K562 (cell line): ENCODE measurements at regions not wholly inside any gene's neighbourhood (a gene's known extent, or its start where the extent isn't known, plus 50 kb on each side); places are given as distances from the start of the nearest gene placed in this dataset.

ENCODE experiments used
- ATAC-seq: fragments of 200-7000 bp; cut with Tn5 transposase; 3 replicates; pipeline ENCODE4 v1.9.1; 2020; ENCODE audit warnings: moderate library complexity
- BruUV-seq: library from RNA; stranded (reverse); fragments of 400-500 nt; replicated peaks from 2 replicates; lab custom pipeline; 2021; lab: Mats Ljungman, UMichigan
- CTCF ChIA-PET: fragments of 300-600 bp; formaldehyde crosslinking; extraction: SDS; loops from one replicate; lab custom pipeline; 2021; ENCODE audit warnings: low intra/inter-chr PET ratio; lab: Yijun Ruan, JAX
- POLR2A ChIA-PET: fragments of 300-600, 350-650 bp; sonication (Branson Sonifier 250); formaldehyde crosslinking; extraction: SDS; loops from one replicate; lab custom pipeline; 2021; ENCODE audit warnings: antibody characterized with exemption, inconsistent platforms; lab: Yijun Ruan, JAX
- DNase-seq, 4 experiments: peaks; one replicate each; pipeline versions ENCODE4 v3.0.0 to v3.0.0-alpha.2; 2011 to 2018; ENCODE audit warnings: low spot score in 3 of 4, mixed read lengths in 3 of 4; ENCODE audit errors: extremely low read depth in 1 of 4
- FAIRE-seq: peaks from 2 replicates; lab custom pipeline; 2011; peaks lifted over from hg19 to GRCh38; lab: Jason Lieb, UNC
- H2AFZ ChIP-seq: 2 replicates; pipeline ENCODE4 v1.6.0; 2011; ENCODE audit warnings: low read depth, low read length, control low read depth, inconsistent platforms
- H3K27ac ChIP-seq: fragments of 200-600 bp; 3 replicates; pipeline ENCODE4 v1.8.0; 2011; ENCODE audit warnings: low read depth, mild to moderate bottlenecking, control low read depth, inconsistent platforms, low read length, moderate library complexity, mixed read lengths; ENCODE audit errors: extremely low read depth
- H3K27me3 ChIP-seq, 2 experiments: fragments of 300-600 bp in 1 of 2; 2 replicates in 1 of 2; 3 replicates in 1 of 2; pipeline versions ENCODE4 v1.6.0 to v1.8.0; 2011; ENCODE audit warnings: inconsistent platforms in 2 of 2, low read length in 2 of 2, mild to moderate bottlenecking in 1 of 2, mixed read lengths in 1 of 2, moderate library complexity in 1 of 2; ENCODE audit not compliant: control insufficient read depth in 2 of 2, insufficient read depth in 2 of 2
- H3K36me3 ChIP-seq: fragments of 300-600 bp; 3 replicates; pipeline ENCODE4 v1.8.0; 2011; ENCODE audit warnings: mild to moderate bottlenecking, low read length, inconsistent platforms; ENCODE audit not compliant: control insufficient read depth, insufficient read depth
- H3K4me1 ChIP-seq, 2 experiments: fragments of 200-600 bp in 1 of 2; replicated peaks in 1 of 2; 2 replicates in 1 of 2; 3 replicates in 1 of 2; pipeline versions ENCODE4 v1.5.1 to v1.8.0; 2011; ENCODE audit warnings: inconsistent platforms in 2 of 2, low read length in 2 of 2, mild to moderate bottlenecking in 1 of 2, mixed read lengths in 1 of 2, moderate library complexity in 1 of 2; ENCODE audit not compliant: control insufficient read depth in 2 of 2, insufficient read depth in 2 of 2
- H3K4me2 ChIP-seq: 2 replicates; pipeline ENCODE4 v1.6.1; 2011; ENCODE audit warnings: low read length, control low read depth, inconsistent platforms, mixed read lengths; ENCODE audit not compliant: insufficient read depth
- H3K4me3 ChIP-seq: fragments of 200-600 bp; sonication (generic), shearing (Covaris generic); 2 replicates; pipeline ENCODE4 v1.5.1; 2016; ENCODE audit warnings: control low read depth, inconsistent platforms
- H3K79me2 ChIP-seq: fragments of 200-600 bp; 3 replicates; pipeline ENCODE4 v1.8.0; 2011; ENCODE audit warnings: low read length, inconsistent platforms; ENCODE audit not compliant: control insufficient read depth, insufficient read depth
- H3K9ac ChIP-seq, 2 experiments: 2 replicates each; pipeline versions ENCODE4 v1.6.0 to v1.6.1; 2011; ENCODE audit warnings: low read depth in 2 of 2, low read length in 2 of 2, control low read depth in 1 of 2, inconsistent platforms in 1 of 2, mild to moderate bottlenecking in 1 of 2, mixed read lengths in 1 of 2; ENCODE audit not compliant: insufficient read depth in 1 of 2
- H3K9me1 ChIP-seq: one replicate; pipeline ENCODE4 v1.6.0; 2011; ENCODE audit warnings: inconsistent platforms, mild to moderate bottlenecking, low read length, moderate library complexity; ENCODE audit not compliant: control insufficient read depth, insufficient read depth
- H3K9me3 ChIP-seq: replicated peaks from 2 replicates; pipeline ENCODE4 v1.5.1; 2011; ENCODE audit warnings: low read depth, low read length, inconsistent platforms; ENCODE audit not compliant: control insufficient read depth, insufficient read depth
- H4K20me1 ChIP-seq: replicated peaks from 2 replicates; pipeline ENCODE4 v1.6.1; 2011; ENCODE audit warnings: low read length, inconsistent platforms, mixed read lengths; ENCODE audit not compliant: control insufficient read depth, insufficient read depth
- ARNT ChIP-seq, 2 experiments: fragments of 450-650 bp; IDR thresholded peaks; 2 replicates each; pipeline ENCODE4 v1.6.1; 2016; ENCODE audit warnings: mild to moderate bottlenecking in 1 of 2
- ATF7 ChIP-seq: fragments of 450-650 bp; IDR thresholded peaks from 2 replicates; pipeline ENCODE4 v1.7.1; 2014; ENCODE audit warnings: mild to moderate bottlenecking, moderate library complexity
- BCLAF1 ChIP-seq, 2 experiments: fragments of 450-650 bp in 1 of 2; IDR thresholded peaks; 2 replicates each; pipeline ENCODE4 v1.6.1; 2011 to 2017; ENCODE audit warnings: low read depth in 2 of 2, antibody characterized with exemption in 1 of 2, borderline replicate concordance in 1 of 2, low read length in 1 of 2, mild to moderate bottlenecking in 1 of 2, mixed read lengths in 1 of 2; ENCODE audit not compliant: control insufficient read depth in 1 of 2
- BRD9 ChIP-seq: fragments of 450-650 bp; IDR thresholded peaks from 2 replicates; pipeline ENCODE4 v1.6.1; 2018; ENCODE audit warnings: low read depth; ENCODE audit not compliant: partially characterized antibody
- CBX8 ChIP-seq: fragments of 200-600 bp; sonication (generic); IDR thresholded peaks from 2 replicates; pipeline ENCODE4 v1.6.1; 2012; ENCODE audit warnings: borderline replicate concordance, mixed run types, low read depth, mild to moderate bottlenecking, moderate library complexity, mixed read lengths, low read length, control low read depth, inconsistent platforms; ENCODE audit not compliant: poor library complexity, severe bottlenecking; ENCODE audit errors: extremely low read depth
- CREB5 ChIP-seq: fragments of 250-450 bp; sonication (Bioruptor Pico); IDR thresholded peaks from 2 replicates; pipeline ENCODE4 v1.5.0; 2020; ENCODE audit warnings: mild to moderate bottlenecking
- EHMT2 ChIP-seq: fragments of 450-650 bp; IDR thresholded peaks from 2 replicates; pipeline ENCODE4 v1.6.1; 2018; ENCODE audit warnings: antibody characterized with exemption
- GABPA ChIP-seq: fragments of 200-800 bp; sonication (Bioruptor generic); conservative IDR thresholded peaks from 2 replicates; pipeline ENCODE4 v1.6.1; 2016; ENCODE audit warnings: low read depth, missing genetic modification characterization, missing compliant biosample characterization
- HEY1 ChIP-seq: fragments of 250-450 bp; sonication (Bioruptor Pico); IDR thresholded peaks from 2 replicates; pipeline ENCODE4 v1.5.0; 2020; ENCODE audit warnings: mild to moderate bottlenecking, moderate library complexity, borderline replicate concordance
- MAFF ChIP-seq: IDR thresholded peaks from 2 replicates; pipeline ENCODE4 v1.6.1; 2012; ENCODE audit warnings: low read length, improper control_type of control experiment
- NFIX ChIP-seq: fragments of 250-450 bp; sonication (Bioruptor Pico); IDR thresholded peaks from 2 replicates; pipeline ENCODE4 v1.4.0; 2020; ENCODE audit warnings: low read depth, mild to moderate bottlenecking, moderate library complexity
- NKRF ChIP-seq: fragments of 450-650 bp; IDR thresholded peaks from 2 replicates; pipeline ENCODE4 v1.6.1; 2016; ENCODE audit warnings: borderline replicate concordance
- SRSF7 ChIP-seq: fragments of 200-400 bp; formaldehyde crosslinking; optimal IDR thresholded peaks from 2 replicates; pipeline ENCODE3; 2017; ENCODE audit warnings: mild to moderate bottlenecking, low read depth, low read length
- TCF3 ChIP-seq: sonication (generic); formaldehyde crosslinking; IDR thresholded peaks from 2 replicates; pipeline ENCODE4 v1.4.0; 2020; ENCODE audit warnings: mild to moderate bottlenecking, missing genetic modification reagents
- TEAD2 ChIP-seq: fragments of 450-650 bp; IDR thresholded peaks from 2 replicates; pipeline ENCODE4 v1.6.1; 2016; ENCODE audit warnings: missing genetic modification characterization, control low read depth, missing compliant biosample characterization
- ZNF174 ChIP-seq: fragments of 250-450 bp; sonication (Bioruptor Pico); IDR thresholded peaks from 2 replicates; pipeline ENCODE4 v1.4.0; 2020; ENCODE audit warnings: mild to moderate bottlenecking
- WGBS: fragments of 100-300 bp; shearing (Covaris generic); methylation state at CpG from one replicate; pipeline ENCODE4 v1.1.6; 2016; ENCODE audit warnings: low coverage, mixed read lengths; ENCODE audit not compliant: insufficient coverage; ENCODE audit errors: missing lambda C conversion rate; 5-methylcytosine and 5-hydroxymethylcytosine counted together
- in situ Hi-C: fragments of 300-500 bp; cut with MboI; formaldehyde crosslinking; loops from 4 replicates; pipeline ENCODE4 v1.15.0; 2018; ENCODE audit warnings: inconsistent platforms, mixed read lengths
- intact Hi-C: fragments of 100-400 bp; cut with micrococcal nuclease; formaldehyde crosslinking; loops from 2 replicates; pipeline ENCODE4 v1.14.2; 2022

- TF ChIP-seq TCF3 (CRISPR knock-in tag) = no peak
- no peak for TF ChIP-seq MAFF
- no peak for TF ChIP-seq NFIX (CRISPR knock-in tag)
- no peak for TF ChIP-seq HEY1 (CRISPR knock-in tag)
- no peak for TF ChIP-seq NKRF
- TF ChIP-seq ATF7 = no peak
- TF ChIP-seq TEAD2 = no peak
Measured at GRCh38 chr4:138706201-138706600, 309.4 kb upstream of the NOCT start (continued).

DNA sequence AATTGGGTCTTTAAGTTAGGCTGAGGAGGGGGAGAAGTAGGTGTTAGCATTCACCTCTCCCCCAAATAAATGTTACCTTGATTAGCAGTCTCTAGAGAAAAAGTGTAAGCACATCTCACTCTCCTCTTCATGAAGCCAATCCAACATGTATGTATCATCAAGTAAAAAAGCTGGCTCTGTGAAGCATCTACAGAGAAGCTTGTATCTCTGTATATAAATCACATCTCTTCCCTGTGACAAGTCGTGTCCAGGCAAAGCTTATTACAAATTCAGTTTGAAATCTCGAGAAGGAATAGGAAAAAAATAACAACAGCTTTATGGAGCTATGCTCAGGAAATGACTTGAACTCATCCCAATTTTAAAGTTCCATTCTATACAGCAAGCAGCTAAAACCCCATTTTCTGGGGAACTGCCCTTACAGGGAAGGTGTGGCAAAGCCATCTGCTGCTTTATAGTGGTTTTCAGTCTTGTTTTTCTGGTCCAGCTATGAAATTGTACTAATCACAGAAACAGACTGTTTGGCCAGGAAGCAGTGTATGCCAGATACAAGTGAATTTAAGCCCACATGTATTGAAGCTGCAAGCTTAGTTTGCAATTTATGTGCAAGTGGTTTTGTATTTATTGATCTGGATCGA is 313.3 kb upstream of the NOCT start:
- FAIRE-seq (no peak), DNase-seq (no peak), ATAC-seq (no peak)
- Histone ChIP-seq H3K36me3 (no peaks in the 10 kb centered on the region), H3K27me3 (peaks cover 0 to 4% of the 10 kb centered on the region in 2 experiments; a peak in 2 of 5 replicates), H3K9me3 (no peaks in the 10 kb centered on the region), H3K4me2 (no peak overlapping the region), H3K9ac (no peak overlapping the region), H2AFZ (no peak overlapping the region), H3K4me1 (no peaks in the 10 kb centered on the region), H4K20me1 (no peaks in the 10 kb centered on the region), H3K4me3 (no peak overlapping the region), H3K9me1 (no peaks in the 10 kb centered on the region), H3K27ac (no peak overlapping the region), H3K79me2 (no peaks in the 10 kb centered on the region)
- ChIA-PET CTCF (no interaction called here), POLR2A (no interaction called here)
- intact Hi-C loops = no loop called here
- in situ Hi-C loops = no loop called here
- BruUV-seq = no TSS peak
- WGBS = 0% methylated on average over 3 of the region's 3 CpGs
- TF ChIP-seq SRSF7 = no peak
- TF ChIP-seq CREB5 (CRISPR knock-in tag) = no peak
- no peak for TF ChIP-seq GABPA (tag)
- no peak for TF ChIP-seq EHMT2
- TF ChIP-seq ZNF174 (CRISPR knock-in tag) = no peak
- no peak for TF ChIP-seq ARNT (IDR thresholded peaks at IDR 0.05)
- no peak for TF ChIP-seq BRD9
- TF ChIP-seq BCLAF1 (IDR thresholded peaks at IDR 0.05; ENCODE audit: borderline replicate concordance in 1 of 2, control insufficient read depth in 1 of 2, low read depth in 2 of 2, low read length in 1 of 2) = no peak
- no peak for TF ChIP-seq CBX8
